ENCODE measurements at regions not wholly inside any gene's neighbourhood (a gene's known extent, or its start where the extent isn't known, plus 50 kb on each side); places are given as distances from the start of the nearest gene placed in this dataset.

- Histone ChIP-seq H3K9me3 (no peaks in the 10 kb centered on the region), H3K27ac (no peak overlapping the region), H3K4me3 (ENCODE audit: low read depth in 1 of 2, low read length in 1 of 2) (no peak overlapping the region), H3K36me3 (no peaks in the 10 kb centered on the region), H3K27me3 (no peaks in the 10 kb centered on the region), H3K4me1 (ENCODE audit: control insufficient read depth in 1 of 2, insufficient read depth in 1 of 2, low read depth in 1 of 2, low read length in 1 of 2) (no peaks in the 10 kb centered on the region)
- TF ChIP-seq CTCF (IDR thresholded peaks at IDR 0.05), result no peak
Observed at GRCh38 chr10:60714233-60714632, 64.0 kb upstream of the CDK1 start.

DNA sequence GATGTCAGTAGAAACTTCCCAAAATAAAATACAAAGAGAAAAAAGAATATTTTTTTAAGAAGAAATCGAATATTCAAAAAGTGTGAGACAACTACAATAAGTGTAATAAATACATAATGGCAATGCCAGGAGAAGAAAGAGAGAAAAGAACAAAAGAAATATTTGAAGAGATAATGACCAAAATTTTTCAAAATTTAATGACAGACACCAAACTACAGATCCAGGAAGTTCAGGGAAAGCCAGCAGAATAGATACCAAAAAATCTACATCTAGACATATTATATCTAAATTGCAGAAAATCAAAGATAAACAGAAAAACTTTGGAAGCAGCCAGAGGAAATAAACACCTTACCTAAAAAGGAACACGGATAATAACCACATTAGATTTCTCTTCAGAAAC is 66.8 kb upstream of the CDK1 start:
- Histone ChIP-seq H3K27me3 (no peaks in the 10 kb centered on the region), H3K9me3 (no peaks in the 10 kb centered on the region), H3K36me3 (no peaks in the 10 kb centered on the region), H3K4me1 (ENCODE audit: control insufficient read depth in 1 of 2, insufficient read depth in 1 of 2, low read depth in 1 of 2, low read length in 1 of 2) (no peaks in the 10 kb centered on the region), H3K27ac (no peak overlapping the region), H3K4me3 (ENCODE audit: low read depth in 1 of 2, low read length in 1 of 2) (no peak overlapping the region)
- TF ChIP-seq CTCF (IDR thresholded peaks at IDR 0.05), result no peak

DNA sequence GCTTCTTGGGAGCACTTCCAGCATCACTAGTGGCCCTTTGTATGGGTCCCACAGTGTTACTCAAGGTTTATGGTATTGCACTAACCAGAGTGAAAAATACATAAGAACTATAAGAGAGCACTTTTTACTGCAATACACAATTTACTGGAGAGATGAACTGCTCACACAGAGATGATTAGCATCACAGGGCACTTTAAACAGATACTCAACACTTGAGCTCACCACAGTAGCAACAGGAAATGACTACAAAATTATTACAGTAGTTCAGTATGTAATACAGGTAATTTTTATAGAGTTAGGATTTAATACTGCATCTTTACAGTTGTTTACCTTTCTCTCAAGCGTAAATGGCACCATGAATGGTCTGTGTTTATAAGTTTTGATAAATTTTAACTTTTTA is 68.2 kb upstream of the CDK1 start:
- H3K27me3 ChIP-seq, result no peaks in the 10 kb centered on the region
- no peak for TF ChIP-seq CTCF (IDR thresholded peaks at IDR 0.05)
- H3K4me3 ChIP-seq (ENCODE audit: low read depth in 1 of 2, low read length in 1 of 2), result no peak overlapping the region
- H3K27ac ChIP-seq, result no peak overlapping the region
- H3K9me3 ChIP-seq, result no peaks in the 10 kb centered on the region
- no peaks in the 10 kb centered on the region for H3K4me1 ChIP-seq (ENCODE audit: control insufficient read depth in 1 of 2, insufficient read depth in 1 of 2, low read depth in 1 of 2, low read length in 1 of 2)
- H3K36me3 ChIP-seq, result no peaks in the 10 kb centered on the region

DNA sequence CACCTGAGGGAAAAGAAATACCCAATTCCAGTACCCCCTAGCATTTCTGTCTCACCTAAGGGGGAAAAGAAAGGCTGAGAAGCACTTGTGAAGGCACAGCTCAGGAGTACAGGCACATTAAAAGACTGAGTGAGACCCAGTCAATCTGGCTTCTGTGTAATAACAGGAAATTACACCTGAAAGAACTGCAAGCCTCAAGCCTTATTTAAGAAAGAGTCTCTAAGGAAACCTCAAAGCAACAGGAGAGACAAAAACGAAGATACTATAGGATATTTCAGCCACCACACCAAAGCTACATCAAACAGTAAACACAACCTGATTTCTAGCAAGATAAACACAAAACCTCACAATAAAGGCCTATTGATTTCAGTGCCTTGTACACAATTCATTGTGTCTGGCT is 69.6 kb upstream of the CDK1 start:
- no peak for TF ChIP-seq CTCF (IDR thresholded peaks at IDR 0.05)

GRCh38 chr10:60707841-60708240 is 70.4 kb upstream of the CDK1 start:
- Histone ChIP-seq H3K27ac (no peak overlapping the region), H3K36me3 (no peaks in the 10 kb centered on the region)

More for the DNA sequence above, 69.6 kb upstream of the CDK1 start:
- H3K36me3 ChIP-seq, result no peaks in the 10 kb centered on the region
- H3K9me3 ChIP-seq, result no peaks in the 10 kb centered on the region
- no peaks in the 10 kb centered on the region for H3K4me1 ChIP-seq (ENCODE audit: control insufficient read depth in 1 of 2, insufficient read depth in 1 of 2, low read depth in 1 of 2, low read length in 1 of 2)
- H3K27me3 ChIP-seq, result no peaks in the 10 kb centered on the region
- H3K27ac ChIP-seq, result no peak overlapping the region
- no peak overlapping the region for H3K4me3 ChIP-seq (ENCODE audit: low read depth in 1 of 2, low read length in 1 of 2)

More at GRCh38 chr10:60707841-60708240, 70.4 kb upstream of the CDK1 start:
- no peaks in the 10 kb centered on the region for H3K4me1 ChIP-seq (ENCODE audit: control insufficient read depth in 1 of 2, insufficient read depth in 1 of 2, low read depth in 1 of 2, low read length in 1 of 2)
- no peak overlapping the region for H3K4me3 ChIP-seq (ENCODE audit: low read depth in 1 of 2, low read length in 1 of 2)
- no peaks in the 10 kb centered on the region for H3K9me3 ChIP-seq
- no peak for TF ChIP-seq CTCF (IDR thresholded peaks at IDR 0.05)
- no peaks in the 10 kb centered on the region for H3K27me3 ChIP-seq
